IgD-negative memory B cell (primary cell): ENCODE measurements at regions not wholly inside any gene's neighbourhood (a gene's known extent, or its start where the extent isn't known, plus 50 kb on each side); places are given as distances from the start of the nearest gene placed in this dataset.

ENCODE experiments used
- H3K27ac Mint-ChIP-seq, 3 donors: one replicate each; pipeline ENCODE4 v1.8.0; 2020 to 2022; ENCODE audit warnings: mild to moderate bottlenecking in 3 of 3, mixed read lengths in 3 of 3, moderate library complexity in 1 of 3
- H3K27me3 Mint-ChIP-seq: one replicate; pipeline ENCODE4 v1.8.0; 2021; ENCODE audit warnings: mixed read lengths
- H3K36me3 Mint-ChIP-seq: one replicate; pipeline ENCODE4 v1.8.0; 2020; ENCODE audit warnings: mild to moderate bottlenecking, mixed read lengths
- H3K4me1 Mint-ChIP-seq, 3 donors: one replicate each; pipeline ENCODE4 v1.8.0; 2020 to 2022; ENCODE audit warnings: mixed read lengths in 3 of 3, mild to moderate bottlenecking in 1 of 3
- H3K4me3 Mint-ChIP-seq, 4 donors: one replicate each; pipeline ENCODE4 v1.8.0; 2020 to 2022; ENCODE audit warnings: mild to moderate bottlenecking in 4 of 4, mixed read lengths in 4 of 4, moderate library complexity in 3 of 4
- H3K9me3 Mint-ChIP-seq, 3 donors: one replicate each; pipeline ENCODE4 v1.8.0; 2020 to 2021; ENCODE audit warnings: mixed read lengths in 3 of 3, mild to moderate bottlenecking in 1 of 3

DNA sequence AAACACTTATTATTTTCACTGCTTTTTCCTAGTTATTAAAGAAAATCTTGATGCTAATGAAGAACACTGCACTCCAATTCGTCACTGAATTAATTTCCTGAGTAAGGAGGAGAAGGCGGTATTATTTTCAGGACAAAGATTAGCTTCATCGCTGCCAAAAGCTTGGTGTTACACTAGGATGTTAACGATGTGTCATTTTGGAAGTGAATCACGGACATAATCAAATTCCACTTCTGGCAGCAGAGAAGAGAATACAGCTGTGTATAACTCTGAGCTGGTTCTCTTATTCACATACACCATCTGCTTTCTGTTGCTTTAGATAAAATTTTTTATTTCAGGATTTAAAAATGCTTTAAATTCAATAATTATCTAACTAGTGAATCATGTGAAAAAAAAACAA lies 74.1 kb downstream of the SCG2 start:
- H3K9me3 Mint-ChIP-seq = peaks cover 0 to 6% (median 0%) of the 10 kb centered on the region in 3 donors

GRCh38 chr2:223529696-223530095 lies 72.5 kb downstream of the SCG2 start:
- H3K9me3 Mint-ChIP-seq = peaks cover 0 to 6% (median 0%) of the 10 kb centered on the region in 3 donors
- peaks cover 2% of the 10 kb centered on the region for H3K27me3 Mint-ChIP-seq
- no peaks in the 10 kb centered on the region for H3K36me3 Mint-ChIP-seq
- no peak overlapping the region for H3K27ac Mint-ChIP-seq
- H3K4me3 Mint-ChIP-seq = no peak overlapping the region
- no peaks in the 10 kb centered on the region for H3K4me1 Mint-ChIP-seq

More for the DNA sequence above, 74.1 kb downstream of the SCG2 start:
- H3K36me3 Mint-ChIP-seq = no peaks in the 10 kb centered on the region
- H3K4me3 Mint-ChIP-seq = no peak overlapping the region
- H3K27ac Mint-ChIP-seq = no peak overlapping the region
- peaks cover 2% of the 10 kb centered on the region for H3K27me3 Mint-ChIP-seq
- H3K4me1 Mint-ChIP-seq = no peaks in the 10 kb centered on the region

DNA sequence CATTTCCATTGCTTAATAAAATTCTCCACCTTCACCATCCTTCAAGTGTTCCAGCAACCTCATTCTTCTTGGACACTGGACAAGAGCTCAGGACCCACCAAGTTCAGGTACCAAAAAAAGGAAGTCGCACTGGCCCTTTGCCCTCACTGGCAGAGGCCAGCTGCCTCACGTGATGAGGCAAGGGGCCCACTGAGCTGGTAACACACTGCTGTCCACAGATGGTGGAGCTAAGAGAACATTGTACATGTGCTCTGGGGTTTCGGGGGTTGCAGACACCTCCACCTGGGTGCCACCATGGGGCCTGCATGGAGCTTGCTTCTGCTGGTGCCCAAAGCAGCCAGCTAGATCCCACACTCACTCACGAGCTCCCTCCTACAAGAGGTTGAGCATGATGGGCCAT lies 71.3 kb downstream of the SCG2 start:
- no peaks in the 10 kb centered on the region for H3K36me3 Mint-ChIP-seq
- no peaks in the 10 kb centered on the region for H3K4me1 Mint-ChIP-seq
- H3K4me3 Mint-ChIP-seq = no peak overlapping the region
- H3K27ac Mint-ChIP-seq = no peak overlapping the region
- peaks cover 0 to 6% (median 0%) of the 10 kb centered on the region in 3 donors for H3K9me3 Mint-ChIP-seq
- peaks cover 2% of the 10 kb centered on the region for H3K27me3 Mint-ChIP-seq

- H3K4me1 Mint-ChIP-seq = no peaks in the 10 kb centered on the region
- H3K4me3 Mint-ChIP-seq = no peak overlapping the region
- no peaks in the 10 kb centered on the region for H3K36me3 Mint-ChIP-seq
- H3K9me3 Mint-ChIP-seq = peaks cover 0 to 6% (median 2%) of the 10 kb centered on the region in 3 donors
- no peak overlapping the region for H3K27ac Mint-ChIP-seq
- H3K27me3 Mint-ChIP-seq = peaks cover 2% of the 10 kb centered on the region
Measured at GRCh38 chr2:223532161-223532560, 70.0 kb downstream of the SCG2 start.

GRCh38 chr2:223532712-223533111 lies 69.4 kb downstream of the SCG2 start:
- H3K27ac Mint-ChIP-seq = no peak overlapping the region
- no peaks in the 10 kb centered on the region for H3K4me1 Mint-ChIP-seq
- H3K27me3 Mint-ChIP-seq = peaks cover 2% of the 10 kb centered on the region
- H3K9me3 Mint-ChIP-seq = peaks cover 0 to 3% (median 2%) of the 10 kb centered on the region in 3 donors
- no peak overlapping the region for H3K4me3 Mint-ChIP-seq
- no peaks in the 10 kb centered on the region for H3K36me3 Mint-ChIP-seq

GRCh38 chr2:223536546-223536945 lies 65.6 kb downstream of the SCG2 start:
- Mint-ChIP-seq H3K4me3 (no peak overlapping the region), H3K36me3 (no peaks in the 10 kb centered on the region)

GRCh38 chr2:223537115-223537514 lies 65.0 kb downstream of the SCG2 start:
- H3K4me1 Mint-ChIP-seq = no peaks in the 10 kb centered on the region
- H3K27me3 Mint-ChIP-seq = no peaks in the 10 kb centered on the region
- H3K27ac Mint-ChIP-seq = no peak overlapping the region
- no peaks in the 10 kb centered on the region for H3K36me3 Mint-ChIP-seq
- H3K4me3 Mint-ChIP-seq = no peak overlapping the region
- peaks cover 0 to 2% (median 0%) of the 10 kb centered on the region in 3 donors for H3K9me3 Mint-ChIP-seq

More at GRCh38 chr2:223536546-223536945, 65.6 kb downstream of the SCG2 start:
- H3K4me1 Mint-ChIP-seq = no peaks in the 10 kb centered on the region
- H3K27me3 Mint-ChIP-seq = no peaks in the 10 kb centered on the region
- H3K27ac Mint-ChIP-seq = no peak overlapping the region
- peaks cover 0 to 2% (median 0%) of the 10 kb centered on the region in 3 donors for H3K9me3 Mint-ChIP-seq

DNA sequence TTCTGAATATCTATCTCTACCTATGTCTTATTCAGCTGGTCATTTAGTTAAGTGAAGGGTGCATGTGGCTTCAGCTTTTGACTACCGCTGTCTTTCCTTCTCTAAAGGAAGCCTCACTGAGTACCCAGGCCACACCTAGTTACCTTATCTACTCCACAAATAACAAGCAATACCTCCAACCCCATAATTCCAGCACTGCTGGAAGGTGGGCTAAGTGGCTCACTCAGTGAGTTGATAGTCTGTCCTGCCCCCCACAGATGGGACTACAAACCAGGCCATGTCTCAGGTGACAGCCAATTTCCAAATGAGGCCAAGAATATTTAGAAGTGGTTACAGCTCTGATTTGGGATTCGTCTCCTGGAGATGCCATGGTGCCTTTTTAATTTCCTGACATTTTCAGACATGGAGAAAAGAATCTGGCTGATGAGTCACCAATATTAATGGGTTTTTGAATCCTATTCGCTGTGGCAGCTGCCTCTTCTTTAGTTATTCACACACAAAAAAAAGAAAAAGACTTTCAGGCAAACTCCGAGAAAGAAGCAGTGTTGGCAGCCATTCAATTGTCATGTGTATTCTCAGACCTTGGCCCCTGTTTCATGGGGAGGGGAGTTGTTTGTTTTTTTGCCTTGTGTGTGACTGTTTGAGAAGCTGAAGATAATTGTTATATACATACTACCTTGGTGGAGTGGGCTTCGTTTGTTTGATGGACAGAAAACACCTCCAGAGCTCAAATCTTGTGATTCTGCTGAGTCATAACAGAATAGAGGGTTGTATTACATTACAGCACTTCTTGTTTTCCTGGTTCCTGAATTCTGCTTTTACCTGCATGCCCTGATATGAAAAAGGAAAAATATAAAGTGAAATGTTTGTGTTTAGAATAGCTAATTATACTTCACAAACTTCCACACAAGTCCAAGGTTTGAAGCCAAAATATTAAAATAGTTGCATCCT lies 64.2 kb downstream of the SCG2 start:
- Mint-ChIP-seq H3K36me3 (no peaks in the 10 kb centered on the region), H3K9me3 (peaks cover 0 to 2% (median 0%) of the 10 kb centered on the region in 3 donors), H3K27ac (no peak overlapping the region), H3K4me1 (no peaks in the 10 kb centered on the region), H3K27me3 (no peaks in the 10 kb centered on the region), H3K4me3 (no peak overlapping the region)

DNA sequence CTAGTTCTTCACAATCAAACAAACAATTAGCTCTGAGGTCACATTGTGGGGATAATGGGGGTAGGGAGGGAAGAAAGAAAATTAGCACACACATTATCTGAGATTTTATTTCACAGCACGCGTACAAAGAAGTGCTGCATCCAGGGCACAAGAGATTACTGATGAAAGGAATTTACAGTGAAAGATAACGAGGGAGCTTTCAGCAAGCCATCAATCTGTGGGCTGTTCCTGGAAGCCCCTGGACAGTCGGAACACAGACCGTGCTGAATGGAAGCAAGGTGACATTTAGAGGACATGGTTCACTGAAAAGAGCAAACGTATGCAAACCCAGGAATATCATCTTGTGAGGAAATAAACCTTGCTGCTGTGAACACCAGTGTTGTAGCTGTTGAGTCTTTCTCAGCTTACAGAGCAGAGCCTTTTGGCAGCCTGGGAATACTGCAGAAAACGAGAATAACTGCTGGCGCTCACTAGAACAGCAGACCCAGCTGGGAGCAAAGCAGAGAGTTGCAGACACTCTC lies 63.2 kb downstream of the SCG2 start:
- no peaks in the 10 kb centered on the region for H3K27me3 Mint-ChIP-seq
- peaks cover 0 to 2% (median 0%) of the 10 kb centered on the region in 3 donors for H3K9me3 Mint-ChIP-seq
- H3K4me3 Mint-ChIP-seq = no peak overlapping the region
- H3K27ac Mint-ChIP-seq = no peak overlapping the region
- H3K4me1 Mint-ChIP-seq = no peaks in the 10 kb centered on the region
- no peaks in the 10 kb centered on the region for H3K36me3 Mint-ChIP-seq

DNA sequence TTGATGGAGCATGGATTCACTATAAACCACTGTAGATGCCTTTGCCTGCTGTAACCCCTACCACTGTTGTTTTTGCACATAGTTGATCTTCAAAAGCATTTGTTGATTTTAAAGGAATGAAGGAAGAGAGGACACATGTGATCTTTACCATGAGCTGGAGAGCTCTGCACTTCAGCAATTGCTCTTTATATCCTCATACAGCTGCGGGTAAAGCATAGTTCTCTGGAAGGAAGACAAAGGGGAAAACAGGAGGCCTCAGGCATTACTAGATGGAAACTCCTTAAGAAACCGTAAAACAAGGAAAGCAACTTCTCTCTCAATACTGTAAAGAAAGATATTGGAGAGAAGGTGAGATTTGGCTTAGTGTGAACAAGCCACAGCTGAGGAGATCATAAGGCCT lies 60.6 kb downstream of the SCG2 start:
- Mint-ChIP-seq H3K9me3 (peaks cover 0 to 5% (median 0%) of the 10 kb centered on the region in 3 donors), H3K36me3 (no peaks in the 10 kb centered on the region), H3K27me3 (no peaks in the 10 kb centered on the region), H3K27ac (no peak overlapping the region), H3K4me1 (no peaks in the 10 kb centered on the region), H3K4me3 (no peak overlapping the region)

- Mint-ChIP-seq H3K27me3 (no peaks in the 10 kb centered on the region), H3K4me3 (no peak overlapping the region), H3K36me3 (no peaks in the 10 kb centered on the region), H3K4me1 (no peaks in the 10 kb centered on the region), H3K9me3 (peaks cover 0 to 3% (median 0%) of the 10 kb centered on the region in 3 donors), H3K27ac (no peak overlapping the region)
Measured at GRCh38 chr2:223542501-223542900, 59.7 kb downstream of the SCG2 start.

- no peaks in the 10 kb centered on the region for H3K4me1 Mint-ChIP-seq
- H3K4me3 Mint-ChIP-seq = no peak overlapping the region
- no peaks in the 10 kb centered on the region for H3K27me3 Mint-ChIP-seq
- no peaks in the 10 kb centered on the region for H3K36me3 Mint-ChIP-seq
- H3K9me3 Mint-ChIP-seq = peaks cover 0 to 3% (median 0%) of the 10 kb centered on the region in 3 donors
- no peak overlapping the region for H3K27ac Mint-ChIP-seq
Measured at GRCh38 chr2:223545406-223545805, 56.8 kb downstream of the SCG2 start.

DNA sequence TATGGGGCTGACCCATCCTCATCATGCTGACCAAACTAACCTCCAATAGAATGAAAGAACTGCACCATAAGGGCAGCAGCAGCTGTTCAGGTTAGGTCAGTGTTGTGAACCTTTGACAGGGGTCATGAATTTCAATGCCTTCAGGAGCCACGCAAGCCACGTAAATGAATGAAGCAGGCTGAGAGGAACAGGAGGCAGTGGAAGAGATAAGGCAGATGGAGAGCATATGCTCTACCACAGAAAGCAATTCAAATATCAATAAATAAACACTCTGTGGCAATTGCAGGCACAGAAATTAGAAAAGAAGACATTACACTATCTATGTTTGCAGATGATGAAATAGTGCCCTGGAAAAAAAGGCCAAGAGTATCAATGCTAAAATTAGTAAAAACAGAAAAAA lies 56.3 kb downstream of the SCG2 start:
- Mint-ChIP-seq H3K27me3 (no peaks in the 10 kb centered on the region), H3K4me3 (no peak overlapping the region), H3K36me3 (no peaks in the 10 kb centered on the region), H3K9me3 (peaks cover 0 to 3% (median 0%) of the 10 kb centered on the region in 3 donors), H3K4me1 (no peaks in the 10 kb centered on the region), H3K27ac (no peak overlapping the region)
